ENCODE measurements at regions not wholly inside any gene's neighbourhood (a gene's known extent, or its start where the extent isn't known, plus 50 kb on each side); places are given as distances from the start of the nearest gene placed in this dataset.

- no peak for DNase-seq
These were observed 83.0 kb upstream of the FNDC3A start for GRCh38 chr13:48892688-48893075.

DNA sequence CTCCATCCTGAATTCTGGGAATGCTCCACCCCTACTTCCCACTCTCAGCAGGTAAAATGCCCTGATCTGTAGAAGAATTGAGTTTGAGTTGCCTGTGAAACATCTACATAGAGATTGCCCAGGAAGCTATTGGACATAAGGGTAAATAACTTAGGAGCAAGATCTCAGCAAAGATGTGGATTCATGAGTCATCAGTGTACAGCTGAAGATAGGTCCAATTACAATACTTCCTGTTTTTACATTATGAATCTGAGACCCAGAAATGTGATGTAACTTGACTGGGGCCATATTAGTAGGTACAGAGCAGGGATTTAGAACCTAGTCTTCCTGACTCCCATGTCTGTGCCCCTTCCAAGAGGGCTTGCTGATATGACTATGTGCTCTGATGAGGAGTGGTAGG lies 79.4 kb upstream of the FNDC3A start:
- DNase-seq: peak; percentile 52

GRCh38 chr13:48901781-48902180 lies 73.9 kb upstream of the FNDC3A start:
- DNase-seq: peak; percentile 55

GRCh38 chr13:48902368-48902767 lies 73.3 kb upstream of the FNDC3A start:
- no peak for DNase-seq

DNA sequence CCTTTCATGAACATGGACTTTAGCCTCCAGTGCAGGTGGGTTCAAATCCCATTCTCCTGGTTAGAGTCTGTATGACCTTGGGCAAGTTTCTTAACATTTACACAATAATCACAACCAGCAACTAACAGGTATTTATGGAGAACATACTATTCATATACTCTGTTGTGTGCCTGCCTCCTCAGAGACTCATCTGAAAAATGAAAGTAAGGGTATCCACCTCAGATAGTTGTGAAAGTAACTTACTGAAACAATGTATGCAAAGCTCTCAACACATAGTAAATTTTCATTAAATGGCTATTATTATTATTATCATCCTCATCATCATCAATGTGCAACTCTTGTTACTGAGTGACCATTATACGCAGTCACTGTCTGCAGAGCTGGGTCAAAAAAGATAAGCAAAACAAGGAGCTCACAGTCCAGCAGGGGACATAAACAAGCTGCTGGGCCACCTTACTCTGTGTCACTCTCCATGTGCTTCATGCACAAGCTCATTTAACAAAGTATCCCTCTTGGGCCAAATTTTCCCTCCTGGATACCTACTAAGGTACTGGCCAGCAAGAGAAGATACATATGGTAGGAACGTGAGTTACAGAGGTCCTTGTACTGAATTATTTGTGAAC lies 70.9 kb upstream of the FNDC3A start:
- DNase-seq: no peak

DNA sequence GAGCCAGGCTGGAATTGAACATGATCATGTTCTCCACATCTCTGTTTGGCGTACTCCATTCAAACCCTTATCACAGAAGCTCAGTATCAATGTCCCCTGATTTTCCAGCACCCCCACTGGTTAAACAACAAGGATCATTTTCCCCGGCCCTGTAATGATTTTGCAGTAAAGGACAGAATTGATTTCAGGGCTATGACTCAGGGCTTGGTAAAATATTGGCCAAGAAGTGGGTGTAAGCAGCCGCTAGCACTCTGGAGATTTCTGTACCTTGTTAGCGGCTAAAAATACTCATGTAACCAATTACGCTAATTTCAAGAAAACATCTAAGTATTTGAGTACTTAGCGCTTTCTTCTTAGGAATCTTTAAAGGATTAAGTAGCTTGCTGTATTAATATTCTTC lies 69.5 kb upstream of the FNDC3A start:
- DNase-seq: no peak

DNA sequence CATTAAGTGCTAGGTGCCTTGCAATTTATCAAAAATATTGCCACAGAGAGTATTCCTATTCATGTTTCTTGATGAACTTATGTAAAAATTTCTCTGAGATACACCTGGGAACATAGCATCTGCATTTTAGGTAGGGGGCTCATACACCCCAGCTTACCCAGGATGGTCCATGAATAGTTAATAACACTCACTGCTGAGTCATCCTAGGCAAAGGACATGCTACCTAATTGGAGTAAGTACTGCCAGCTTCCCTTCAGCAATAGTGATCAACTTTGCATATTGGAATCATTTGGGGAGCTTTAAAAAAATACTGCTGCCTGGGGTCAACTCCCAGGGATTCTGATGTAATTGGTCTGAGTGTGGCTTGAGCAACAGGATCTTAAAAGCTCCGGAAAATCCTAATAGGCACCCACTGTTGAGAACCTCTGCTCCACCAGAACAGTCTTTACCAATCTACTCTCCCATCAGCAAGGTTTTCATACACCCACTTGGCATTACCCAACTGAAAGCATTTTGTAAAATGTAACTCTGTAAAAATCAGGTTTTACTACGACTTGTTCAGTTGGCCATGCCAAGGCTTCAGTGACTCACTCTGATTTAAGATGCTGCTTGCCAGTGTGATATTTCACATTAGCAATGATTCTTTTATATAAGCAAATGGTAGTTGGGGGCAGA lies 67.2 kb upstream of the FNDC3A start:
- no peak for DNase-seq

- no peak for DNase-seq
These were observed 66.7 kb upstream of the FNDC3A start for GRCh38 chr13:48909056-48909389.

- DNase-seq: no peak
These were observed 65.0 kb upstream of the FNDC3A start for GRCh38 chr13:48910686-48911085.

- no peak for DNase-seq
These were observed 56.0 kb upstream of the FNDC3A start for GRCh38 chr13:48919751-48920150.

DNA sequence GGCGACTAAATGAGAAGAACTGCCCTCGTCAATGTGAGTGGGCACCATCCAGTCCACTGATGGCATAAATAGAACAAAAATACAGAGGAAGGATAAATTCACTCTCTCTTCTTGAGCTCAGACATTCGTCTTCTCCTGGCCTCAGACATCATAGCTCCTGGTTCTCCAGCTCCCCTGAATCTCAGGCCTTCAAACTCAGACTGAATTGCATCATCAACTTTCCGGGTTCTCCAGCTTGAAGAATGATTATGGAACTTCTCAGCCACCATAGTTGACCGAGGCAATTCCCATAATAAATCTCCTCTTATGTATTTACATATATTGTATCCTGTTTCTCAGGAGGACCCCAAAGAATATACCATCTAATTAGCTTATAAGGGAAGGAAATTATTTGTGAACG lies 55.0 kb upstream of the FNDC3A start:
- DNase-seq: no peak

DNA sequence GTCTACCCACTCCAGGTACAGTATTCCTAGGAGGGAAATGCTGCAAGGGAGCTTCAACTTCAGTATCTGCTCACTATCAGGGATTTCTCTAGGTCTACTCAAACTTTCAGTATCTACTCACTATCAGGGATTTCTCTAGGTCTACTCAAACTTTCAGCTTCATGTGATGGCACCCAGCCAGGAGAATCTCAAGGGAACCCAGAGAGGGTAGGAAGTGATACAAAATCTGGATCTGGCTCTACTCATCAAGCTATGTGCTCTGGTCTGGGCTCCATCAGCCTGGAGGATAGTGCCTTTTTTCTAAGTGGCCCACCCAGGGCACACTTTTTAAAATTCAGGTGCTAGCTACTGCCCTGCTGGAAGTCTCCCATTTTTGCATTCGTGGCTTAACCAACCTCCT lies 52.3 kb upstream of the FNDC3A start:
- no peak for DNase-seq

- no peak for DNase-seq
These were observed 50.7 kb upstream of the FNDC3A start for GRCh38 chr13:48925001-48925400.
